Upper lobe of left lung (tissue), 4 donors: ENCODE measurements at regions not wholly inside any gene's neighbourhood (a gene's known extent, or its start where the extent isn't known, plus 50 kb on each side); places are given as distances from the start of the nearest gene placed in this dataset.

Experiments used
- POLR2A ChIP-seq, 4 donors: fragments of 450-650 bp; IDR thresholded peaks; one replicate each; pipeline ENCODE4 v1.5.1; 2016 to 2017; ENCODE audit warnings: antibody characterized with exemption in 4 of 4, mild to moderate bottlenecking in 2 of 4
- TF ChIP-seq, protein P1 (sequence below), 6 experiments: fragments of 450-650 bp in 4 of 6; fragments of 200-600 bp in 2 of 6; sonication (generic) in 2 of 6; IDR thresholded peaks; one replicate each; pipeline ENCODE4 v1.5.1; 2016 to 2019; ENCODE audit warnings: antibody characterized with exemption in 6 of 6

DNA sequence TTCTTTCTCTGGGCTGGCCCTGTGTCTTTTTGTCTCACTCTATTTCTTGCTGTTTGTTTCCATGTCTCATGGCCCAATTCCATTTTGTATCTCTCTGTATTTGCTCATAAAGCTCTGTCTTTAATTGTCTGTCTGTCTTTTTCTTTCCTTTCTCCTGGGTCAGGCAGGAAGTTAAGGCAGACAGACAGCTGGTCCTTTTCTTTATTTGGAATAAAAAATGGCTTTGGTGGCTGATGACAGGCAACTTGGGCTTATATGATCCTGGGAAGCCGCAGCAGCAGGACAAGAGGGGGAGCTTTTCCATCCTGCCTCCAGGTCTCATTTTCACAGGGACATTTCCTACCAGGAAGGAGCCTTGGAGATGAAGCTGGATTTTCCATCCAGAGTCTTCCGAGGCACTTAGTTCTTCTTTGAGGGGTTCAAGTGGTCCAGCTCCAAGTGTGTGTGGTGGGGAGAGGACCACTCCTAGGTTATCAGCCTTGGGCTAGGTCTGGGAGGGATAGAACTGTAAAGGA is 138.7 kb downstream of the TDRD15 start:
- TF ChIP-seq, protein P1, sequence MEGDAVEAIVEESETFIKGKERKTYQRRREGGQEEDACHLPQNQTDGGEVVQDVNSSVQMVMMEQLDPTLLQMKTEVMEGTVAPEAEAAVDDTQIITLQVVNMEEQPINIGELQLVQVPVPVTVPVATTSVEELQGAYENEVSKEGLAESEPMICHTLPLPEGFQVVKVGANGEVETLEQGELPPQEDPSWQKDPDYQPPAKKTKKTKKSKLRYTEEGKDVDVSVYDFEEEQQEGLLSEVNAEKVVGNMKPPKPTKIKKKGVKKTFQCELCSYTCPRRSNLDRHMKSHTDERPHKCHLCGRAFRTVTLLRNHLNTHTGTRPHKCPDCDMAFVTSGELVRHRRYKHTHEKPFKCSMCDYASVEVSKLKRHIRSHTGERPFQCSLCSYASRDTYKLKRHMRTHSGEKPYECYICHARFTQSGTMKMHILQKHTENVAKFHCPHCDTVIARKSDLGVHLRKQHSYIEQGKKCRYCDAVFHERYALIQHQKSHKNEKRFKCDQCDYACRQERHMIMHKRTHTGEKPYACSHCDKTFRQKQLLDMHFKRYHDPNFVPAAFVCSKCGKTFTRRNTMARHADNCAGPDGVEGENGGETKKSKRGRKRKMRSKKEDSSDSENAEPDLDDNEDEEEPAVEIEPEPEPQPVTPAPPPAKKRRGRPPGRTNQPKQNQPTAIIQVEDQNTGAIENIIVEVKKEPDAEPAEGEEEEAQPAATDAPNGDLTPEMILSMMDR (IDR thresholded peaks at IDR 0.05) = no peak
- TF ChIP-seq POLR2A (IDR thresholded peaks at IDR 0.05) = no peak
